ENCODE measurements at regions not wholly inside any gene's neighbourhood (a gene's known extent, or its start where the extent isn't known, plus 50 kb on each side); places are given as distances from the start of the nearest gene placed in this dataset.

DNA sequence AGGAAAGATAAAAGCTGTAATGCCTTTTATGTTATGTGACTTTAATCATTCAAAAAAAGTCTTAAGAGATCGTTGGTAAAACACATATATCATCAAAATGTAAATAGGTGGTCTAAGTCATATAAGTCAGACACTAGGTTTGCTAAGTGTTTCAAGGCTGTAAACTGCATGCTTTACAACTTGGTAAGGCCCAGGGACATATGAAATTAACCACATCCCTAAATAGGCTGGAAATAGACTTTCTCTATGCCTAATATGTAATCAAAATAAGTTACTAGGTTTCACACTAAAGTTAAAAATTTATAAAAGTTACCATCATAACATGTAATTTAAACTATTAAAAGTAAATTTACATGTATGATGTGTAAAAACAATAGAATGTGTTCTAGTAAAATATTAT lies 946.3 kb upstream of the LRATD1 start:
- DNase-seq (ENCODE audit: low spot score) (no peak), FAIRE-seq (no peak), ATAC-seq (no peak)
- in situ Hi-C loops (cut with HindIII; ENCODE audit: extremely low pct_ligation_motif_present, low pct_unique_long_range_greater_than_20kb) (no loop called here), intact Hi-C loops (cut with micrococcal nuclease; ENCODE audit: unreplicated experiment) (no loop called here)
- Histone ChIP-seq H3K4me2 (ENCODE audit: low read depth, low read length) (no peak overlapping the region), H3K36me3 (replicated peaks in 1 of 2; ENCODE audit: control insufficient read depth in 1 of 2, insufficient read depth in 2 of 2, low read length in 2 of 2) (no peaks in the 10 kb centered on the region), H3K79me2 (ENCODE audit: insufficient read depth, low read length) (no peaks in the 10 kb centered on the region), H3K4me3 (replicated peaks in 1 of 3; ENCODE audit: insufficient read depth in 1 of 3, low read depth in 2 of 3, low read length in 3 of 3) (no peak overlapping the region), H4K20me1 (ENCODE audit: insufficient read depth, low read length) (no peaks in the 10 kb centered on the region), H3K27me3 (ENCODE audit: control insufficient read depth in 1 of 2, insufficient read depth in 2 of 2, low read length in 2 of 2) (no peaks in the 10 kb centered on the region), H3K4me1 (ENCODE audit: insufficient read depth, low read length) (no peaks in the 10 kb centered on the region), H3K27ac (ENCODE audit: extremely low read length, insufficient read depth, low read length) (no peak overlapping the region), H3K9ac (ENCODE audit: insufficient read depth, low read depth, low read length) (no peak overlapping the region), H3K9me3 (ENCODE audit: low read length) (peaks cover 88% of the 10 kb centered on the region), H2AFZ (ENCODE audit: low read length) (no peak overlapping the region)
- ChIA-PET POLR2A (no interaction called here), CTCF (ENCODE audit: low intra/inter-chr PET ratio, low total read pairs) (no interaction called here)
- WGBS (ENCODE audit: low lambda C conversion rate): 19% methylated on average over 1 of the region's 1 CpG
- BruUV-seq (replicated peaks): no TSS peak
- no peak for TF ChIP-seq KAT8 (CRISPR knock-in tag; IDR thresholded peaks at IDR 0.05)
- TF ChIP-seq GRHL1 (CRISPR knock-in tag; conservative IDR thresholded peaks at IDR 0.05): no peak
- TF ChIP-seq ZFX (CRISPR knock-in tag; IDR thresholded peaks at IDR 0.05; ENCODE audit: low read depth): no peak
- no peak for TF ChIP-seq CREB1 (IDR thresholded peaks at IDR 0.05)
- TF ChIP-seq CREB1 (CRISPR knock-in tag; IDR thresholded peaks at IDR 0.05): no peak
- TF ChIP-seq HNF4A (CRISPR knock-in tag; IDR thresholded peaks at IDR 0.05): no peak
- TF ChIP-seq NFAT5 (CRISPR knock-in tag; IDR thresholded peaks at IDR 0.05): no peak
- TF ChIP-seq ZNF251 (CRISPR knock-in tag; IDR thresholded peaks at IDR 0.05): no peak
- no peak for TF ChIP-seq ZSCAN30 (CRISPR knock-in tag; IDR thresholded peaks at IDR 0.05)
- TF ChIP-seq IRF1 (CRISPR knock-in tag; IDR thresholded peaks at IDR 0.05; ENCODE audit: low read depth): no peak
- no peak for TF ChIP-seq ZNF101 (CRISPR knock-in tag; IDR thresholded peaks at IDR 0.05; ENCODE audit: borderline replicate concordance, low read depth)
- TF ChIP-seq, protein P1, sequence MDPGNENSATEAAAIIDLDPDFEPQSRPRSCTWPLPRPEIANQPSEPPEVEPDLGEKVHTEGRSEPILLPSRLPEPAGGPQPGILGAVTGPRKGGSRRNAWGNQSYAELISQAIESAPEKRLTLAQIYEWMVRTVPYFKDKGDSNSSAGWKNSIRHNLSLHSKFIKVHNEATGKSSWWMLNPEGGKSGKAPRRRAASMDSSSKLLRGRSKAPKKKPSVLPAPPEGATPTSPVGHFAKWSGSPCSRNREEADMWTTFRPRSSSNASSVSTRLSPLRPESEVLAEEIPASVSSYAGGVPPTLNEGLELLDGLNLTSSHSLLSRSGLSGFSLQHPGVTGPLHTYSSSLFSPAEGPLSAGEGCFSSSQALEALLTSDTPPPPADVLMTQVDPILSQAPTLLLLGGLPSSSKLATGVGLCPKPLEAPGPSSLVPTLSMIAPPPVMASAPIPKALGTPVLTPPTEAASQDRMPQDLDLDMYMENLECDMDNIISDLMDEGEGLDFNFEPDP (CRISPR knock-in tag; conservative IDR thresholded peaks at IDR 0.05): no peak
- TF ChIP-seq NFIC (IDR thresholded peaks at IDR 0.05; ENCODE audit: low read length): no peak
- TF ChIP-seq MATR3 (CRISPR knock-in tag; IDR thresholded peaks at IDR 0.05): no peak

All from HepG2 (cell line).